GM19023 (cell line): ENCODE measurements at regions not wholly inside any gene's neighbourhood (a gene's known extent, or its start where the extent isn't known, plus 50 kb on each side); places are given as distances from the start of the nearest gene placed in this dataset.
"Not testable (repeated sequence)": the region's sequence is repeated elsewhere in the genome, so short reads cannot be mapped to it uniquely, and the experiment has no call there.

Source experiments
- ATAC-seq: cut with Tn5 transposase; IDR thresholded peaks from one replicate; pipeline ENCODE4 v1.9.1; 2021; ENCODE audit warnings: mild to moderate bottlenecking, moderate library complexity; ENCODE audit not compliant: unreplicated experiment

DNA sequence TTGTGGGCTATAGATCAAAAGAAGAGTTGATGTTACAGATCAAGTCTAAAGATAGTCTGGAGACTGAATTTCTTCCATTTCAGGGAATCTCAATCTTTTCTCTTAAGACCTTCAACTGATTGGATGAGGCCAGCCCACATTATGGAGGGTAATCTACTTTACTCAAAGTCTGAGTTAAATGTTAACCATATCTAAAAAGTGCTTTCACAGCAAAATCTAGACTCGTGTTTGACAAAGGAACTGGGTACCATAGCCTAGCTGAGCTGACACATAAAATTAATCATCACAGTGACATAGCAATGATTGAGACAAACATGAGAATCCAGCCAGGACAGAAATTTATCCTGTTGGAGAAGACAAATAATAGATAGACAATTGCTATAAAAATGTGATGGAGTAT lies 407.9 kb upstream of the GRM7 start:
- no peak for ATAC-seq

- no peak for ATAC-seq
These were observed 405.9 kb upstream of the GRM7 start for GRCh38 chr3:6455031-6455430.

DNA sequence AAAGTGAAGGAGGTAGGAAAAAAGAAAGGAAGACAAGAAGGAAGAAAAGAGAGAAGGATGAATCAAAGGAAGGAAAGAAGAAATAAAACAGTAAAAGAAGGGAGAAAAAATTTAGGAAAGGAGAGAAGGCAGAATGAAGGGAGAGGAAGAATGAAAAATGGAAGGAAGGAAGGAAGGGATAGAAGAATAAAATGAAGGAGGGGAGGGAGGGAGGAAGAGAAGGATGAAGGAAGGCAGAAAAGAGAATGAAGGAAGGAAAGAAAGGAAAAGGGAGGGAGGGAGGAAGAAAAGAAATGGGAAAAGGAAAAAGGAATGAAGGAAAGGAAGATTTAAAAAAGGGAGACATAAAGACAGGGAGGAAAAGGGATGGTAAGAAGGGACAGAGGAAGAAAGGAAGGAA lies 393.7 kb upstream of the GRM7 start:
- no peak for ATAC-seq

DNA sequence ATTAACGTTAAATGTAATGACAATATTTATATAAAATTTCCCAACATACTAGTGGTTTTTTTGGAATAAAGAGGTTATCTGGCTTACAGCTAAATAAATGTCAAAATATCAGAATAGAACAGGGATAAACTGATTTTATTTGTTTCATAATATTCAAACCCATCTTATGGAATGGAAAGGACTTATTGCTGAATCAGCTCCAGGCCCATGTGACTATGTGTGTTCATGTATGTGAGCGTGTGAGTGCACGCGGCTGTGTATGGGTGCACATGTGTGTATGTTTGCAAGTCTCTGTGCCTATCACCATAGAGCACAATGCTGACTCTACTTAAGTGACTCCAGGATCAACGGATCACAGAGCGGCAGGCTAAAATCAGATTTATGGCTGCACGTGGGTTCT lies 392.3 kb upstream of the GRM7 start:
- no peak for ATAC-seq

GRCh38 chr3:6471744-6472143 lies 389.2 kb upstream of the GRM7 start:
- ATAC-seq = no peak

DNA sequence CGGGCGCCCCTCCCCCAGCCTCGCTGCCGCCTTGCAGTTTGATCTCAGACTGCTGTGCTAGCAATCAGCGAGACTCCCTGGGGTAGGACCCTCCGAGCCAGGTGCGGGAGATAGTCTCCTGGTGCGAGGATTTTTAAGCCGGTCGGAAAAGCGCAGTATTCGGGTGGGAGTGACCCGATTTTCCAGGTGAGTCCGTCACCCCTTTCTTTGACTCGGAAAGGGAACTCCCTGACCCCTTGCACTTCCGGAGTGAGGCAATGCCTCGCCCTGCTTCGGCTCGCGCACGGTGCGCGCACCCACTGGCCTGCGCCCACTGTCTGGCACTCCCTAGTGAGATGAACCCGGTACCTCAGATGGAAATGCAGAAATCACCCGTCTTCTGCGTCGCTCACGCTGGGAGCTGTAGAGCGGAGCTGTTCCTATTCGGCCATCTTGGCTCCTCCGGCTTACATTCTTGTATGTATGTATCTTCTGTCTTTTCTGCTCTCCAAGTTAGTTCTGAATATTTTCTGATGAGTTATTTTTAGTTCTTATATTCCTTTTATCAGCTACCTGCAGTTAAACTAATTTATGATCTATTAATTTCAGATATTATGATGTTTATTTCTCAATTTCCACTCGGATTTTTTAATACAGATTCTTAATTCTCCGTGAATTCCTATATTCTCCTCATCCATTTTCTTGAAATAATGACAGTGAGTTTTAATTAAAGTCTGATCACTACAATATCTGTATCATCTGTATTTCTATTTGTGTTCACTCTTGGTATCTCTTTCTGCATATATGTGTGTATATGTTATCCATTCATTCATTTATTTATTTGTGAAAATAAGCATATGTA lies 370.2 kb upstream of the GRM7 start:
- not testable (repeated sequence) for ATAC-seq

DNA sequence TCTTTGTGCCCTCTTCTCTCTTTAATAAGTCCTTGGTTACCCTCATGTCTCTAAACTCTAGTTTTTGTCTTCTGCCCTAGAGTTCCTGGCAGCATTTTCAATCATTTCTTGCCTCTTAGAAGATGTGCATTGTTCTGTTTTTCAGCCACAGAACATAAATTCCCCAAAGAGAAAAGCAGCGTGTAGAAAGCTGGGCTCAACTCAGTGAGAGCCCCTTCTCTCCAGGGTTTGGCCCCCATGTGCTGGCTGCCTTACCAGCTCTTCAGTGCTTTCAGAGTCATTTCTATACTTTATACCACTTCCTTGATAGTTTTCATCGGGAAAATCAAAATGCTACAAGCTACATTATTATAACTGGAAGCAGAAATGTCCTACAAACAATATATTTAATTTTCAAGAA lies 369.1 kb upstream of the GRM7 start:
- no peak for ATAC-seq

DNA sequence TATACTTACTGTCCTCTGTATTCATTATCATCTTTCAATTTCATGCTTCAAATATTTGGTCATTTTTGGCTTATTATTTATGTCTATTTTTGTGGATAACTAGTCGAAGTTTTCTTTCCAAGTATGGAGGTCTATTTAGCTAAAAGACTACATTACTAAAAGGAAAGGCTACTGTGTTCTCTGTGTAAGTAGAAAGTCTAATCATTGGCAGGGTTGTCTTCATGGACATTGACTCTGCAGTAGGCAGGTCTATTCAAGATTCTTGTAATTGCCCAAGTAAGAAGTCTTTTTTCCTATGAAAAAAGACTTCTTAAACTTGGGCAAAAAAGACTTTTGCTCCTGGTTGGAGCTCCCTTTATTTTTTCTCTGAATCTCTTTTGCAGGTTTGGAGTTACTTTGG lies 368.6 kb upstream of the GRM7 start:
- no peak for ATAC-seq

DNA sequence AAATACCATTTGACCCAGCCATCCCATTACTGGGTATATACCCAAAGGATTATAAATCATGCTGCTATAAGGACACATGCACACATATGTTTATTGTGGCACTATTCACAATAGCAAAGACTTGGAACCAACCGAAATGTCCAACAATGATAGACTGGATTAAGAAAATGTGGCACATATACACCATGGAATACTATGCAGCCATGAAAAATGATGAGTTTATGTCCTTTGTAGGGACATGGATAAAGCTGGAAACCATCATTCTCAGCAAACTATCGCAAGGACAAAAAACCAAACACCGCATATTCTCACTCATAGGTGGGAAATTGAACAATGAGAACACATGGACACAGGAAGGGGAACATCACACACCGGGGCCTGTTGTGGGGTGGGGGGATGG lies 362.0 kb upstream of the GRM7 start:
- not testable (repeated sequence) for ATAC-seq

DNA sequence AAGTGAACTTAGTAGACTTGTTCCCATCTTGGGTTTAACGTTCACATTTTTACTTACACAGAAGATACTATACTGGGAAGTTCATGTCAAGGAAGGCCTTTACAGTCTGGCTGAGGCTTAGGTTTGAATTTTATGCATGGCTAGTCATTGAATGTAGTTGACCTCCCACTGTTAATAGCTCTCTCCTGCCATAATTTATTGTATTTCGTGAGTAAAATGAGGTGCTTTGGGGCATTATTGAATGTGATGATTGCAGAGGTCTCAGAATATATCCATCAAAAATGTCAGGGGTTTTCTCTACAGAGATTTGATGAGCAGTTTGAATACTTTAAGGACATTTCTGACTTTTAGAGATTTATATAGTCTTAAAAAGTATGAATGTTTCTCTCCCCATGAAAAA lies 356.6 kb upstream of the GRM7 start:
- no peak for ATAC-seq

DNA sequence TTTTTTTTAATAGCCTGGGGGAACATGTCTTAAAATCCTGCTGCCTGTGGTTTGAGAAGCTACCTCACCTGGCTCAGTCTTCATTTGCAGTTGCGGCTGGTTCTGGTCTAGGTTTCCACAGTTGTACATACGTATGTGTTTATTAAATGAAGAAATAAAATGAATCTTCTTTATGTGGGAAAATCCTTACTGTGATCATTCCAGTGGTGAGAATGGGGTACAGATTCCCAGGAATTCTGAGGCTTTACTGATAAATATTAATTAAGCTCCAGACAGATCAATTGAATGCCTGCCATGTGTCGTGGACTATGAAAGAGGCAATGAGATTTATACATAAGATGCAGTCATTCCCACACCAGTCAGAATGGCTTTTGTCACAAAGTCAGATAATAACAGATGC lies 356.1 kb upstream of the GRM7 start:
- ATAC-seq = no peak

DNA sequence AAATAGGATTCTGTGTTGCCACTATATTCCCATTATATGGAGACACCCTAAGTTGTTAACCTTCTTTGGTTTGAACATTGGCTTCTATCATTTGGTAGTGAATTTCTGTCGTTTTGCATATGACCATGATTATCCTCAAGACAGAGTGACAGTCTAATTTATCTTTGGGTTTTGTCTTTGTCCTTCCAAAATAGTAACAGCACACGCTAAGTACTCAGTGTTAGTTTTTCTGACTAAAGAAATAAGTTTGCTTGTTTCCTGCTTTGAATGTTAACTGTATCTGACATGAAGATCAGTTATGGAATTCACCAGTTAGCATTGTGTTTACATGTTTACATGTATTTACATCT lies 352.5 kb upstream of the GRM7 start:
- ATAC-seq = no peak

GRCh38 chr3:6509576-6509975 lies 351.3 kb upstream of the GRM7 start:
- no peak for ATAC-seq

GRCh38 chr3:6510713-6511112 lies 350.2 kb upstream of the GRM7 start:
- ATAC-seq = no peak

DNA sequence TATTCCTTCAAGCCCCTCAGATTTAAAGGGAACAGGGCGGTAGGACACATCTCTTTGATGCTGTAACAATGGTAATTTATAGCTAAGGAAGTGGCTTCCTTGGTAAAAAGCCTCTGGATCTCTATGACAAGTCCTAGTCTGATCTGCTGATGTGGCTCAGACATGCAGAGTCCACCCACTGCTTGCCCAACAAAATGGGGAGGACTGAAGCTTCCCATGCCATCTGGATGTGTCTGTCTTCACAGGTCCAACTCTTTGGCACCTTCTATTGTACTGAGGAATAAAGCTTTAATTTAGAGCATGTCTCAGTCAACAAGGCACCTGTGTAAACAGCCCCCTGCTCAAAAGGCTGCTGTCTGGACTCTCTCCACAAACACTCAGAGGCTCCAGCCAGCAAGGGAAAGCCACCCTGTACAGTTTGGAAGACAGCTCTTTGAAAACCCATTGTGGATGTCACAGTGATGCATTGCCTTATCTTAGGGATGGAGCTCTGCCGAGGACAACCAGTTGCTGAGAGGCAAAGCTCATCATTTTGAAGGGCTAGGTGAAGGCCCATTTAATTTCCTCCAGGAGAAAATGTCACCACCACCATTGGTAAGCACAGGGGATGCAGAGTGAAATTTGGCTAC lies 348.6 kb upstream of the GRM7 start:
- ATAC-seq = no peak

- ATAC-seq = no peak
These were observed 344.8 kb upstream of the GRM7 start for GRCh38 chr3:6516143-6516542.

GRCh38 chr3:6516694-6517093 lies 344.2 kb upstream of the GRM7 start:
- ATAC-seq = no peak

DNA sequence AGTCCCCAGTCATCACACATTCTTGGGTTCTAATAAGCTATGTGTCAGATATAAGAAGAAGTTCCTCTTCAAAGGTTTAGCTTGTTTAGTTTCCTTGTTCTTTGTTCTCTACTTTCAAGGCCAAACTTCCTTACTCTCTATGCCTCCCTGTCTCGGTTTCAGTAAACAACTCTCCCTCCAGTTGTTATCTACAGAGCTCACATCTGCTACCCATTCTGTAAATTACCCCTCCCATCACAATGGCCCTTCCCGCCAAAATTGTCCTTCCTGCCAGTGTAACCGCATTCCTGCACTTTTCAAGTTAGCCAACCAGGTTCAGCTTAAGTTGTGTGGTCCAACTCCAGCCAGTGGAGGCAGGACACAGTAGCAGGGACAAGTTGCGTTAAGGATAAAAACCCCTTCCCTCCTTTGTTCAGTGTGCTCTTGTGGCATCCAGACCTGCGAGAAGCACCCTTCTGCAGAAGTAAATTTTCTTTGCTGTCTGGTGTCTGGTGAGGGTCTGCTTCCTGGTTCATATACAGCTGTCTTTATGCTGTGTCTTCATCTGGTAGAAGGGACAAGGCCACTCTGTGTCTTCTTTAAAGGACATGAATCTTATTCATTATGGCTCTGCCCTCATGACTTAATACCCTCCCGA lies 342.1 kb upstream of the GRM7 start:
- ATAC-seq = no peak

DNA sequence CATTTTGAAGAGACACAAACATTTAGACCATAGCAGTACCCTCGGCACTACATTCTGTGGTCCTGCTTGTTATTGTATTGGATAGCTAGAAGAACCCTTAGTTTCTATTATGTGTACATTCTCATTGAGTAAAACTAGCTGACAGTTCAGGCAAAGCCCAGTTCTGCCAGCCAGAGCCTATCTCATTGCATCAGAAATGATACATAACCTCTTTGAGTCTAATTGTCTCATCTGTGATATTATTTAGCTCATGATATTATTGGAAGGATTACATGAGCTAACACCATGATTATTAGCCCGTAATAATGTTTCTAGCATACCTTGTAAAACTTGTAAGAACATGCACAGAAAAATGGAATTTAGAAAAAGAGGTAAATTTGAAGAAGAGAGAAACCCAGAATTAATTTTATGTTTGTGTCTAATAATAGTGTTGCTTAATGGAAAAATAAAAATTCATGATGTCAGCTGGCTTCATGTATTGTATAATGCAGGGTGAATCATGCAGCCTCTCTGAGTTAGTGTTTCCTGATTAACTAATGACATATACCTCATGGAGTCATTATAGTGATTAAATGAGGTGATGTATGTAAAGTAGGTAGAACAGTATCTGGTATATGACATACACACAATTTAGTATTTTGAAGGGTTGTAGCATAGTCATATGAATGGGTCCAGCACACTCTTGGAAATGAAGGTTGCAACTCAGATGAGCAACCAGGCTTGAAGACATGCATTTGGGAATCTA lies 339.4 kb upstream of the GRM7 start:
- no peak for ATAC-seq

GRCh38 chr3:6522191-6522590 lies 338.7 kb upstream of the GRM7 start:
- ATAC-seq = no peak

DNA sequence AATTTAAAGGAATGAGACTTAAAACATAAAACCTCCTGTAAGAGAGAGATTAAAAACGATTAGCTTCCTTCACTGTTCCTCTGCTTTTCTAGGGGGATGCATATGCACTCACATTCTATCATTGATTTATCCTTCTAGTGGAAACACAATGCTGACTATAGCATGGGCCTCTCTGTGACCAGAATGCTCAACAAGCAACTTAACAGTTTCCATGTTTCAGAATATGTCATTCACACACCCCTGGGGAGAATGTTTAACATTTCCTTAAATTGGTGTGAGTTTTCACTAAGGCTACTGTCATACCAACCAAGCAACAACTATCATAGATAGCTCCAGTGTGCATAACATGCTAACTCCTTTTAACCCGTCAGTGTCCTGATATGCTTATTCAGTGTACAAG lies 337.9 kb upstream of the GRM7 start:
- no peak for ATAC-seq

GRCh38 chr3:6524479-6524878 lies 336.4 kb upstream of the GRM7 start:
- ATAC-seq = no peak
